ENCODE measurements at regions not wholly inside any gene's neighbourhood (a gene's known extent, or its start where the extent isn't known, plus 50 kb on each side); places are given as distances from the start of the nearest gene placed in this dataset.

GRCh38 chr7:106417273-106417902 lies 132.6 kb upstream of the NAMPT start:
- Mint-ChIP-seq H3K27ac (no peak overlapping the region), H3K36me3 (ENCODE audit: low read depth) (peaks cover 12% of the 10 kb centered on the region), H3K27me3 (peaks cover 17% of the 10 kb centered on the region), H3K4me3 (no peak overlapping the region), H3K9me3 (ENCODE audit: low read depth) (peaks cover 13% of the 10 kb centered on the region), H3K4me1 (peaks cover 47% of the 10 kb centered on the region)
- intact Hi-C loops (cut with DNase I, micrococcal nuclease) = no loop called here
- ChIA-PET CTCF (interaction anchor here (0.9 to 1.7 kb wide), 4 partner anchors 10 to 86 kb away, joined by 3 to 5 read pairs (median 4); no protein-coding TSS in a partner anchor), POLR2A (no interaction called here)
- ATAC-seq (no peak), DNase-seq (no peak)

- H3K27ac Mint-ChIP-seq = no peak overlapping the region
- H3K36me3 Mint-ChIP-seq (ENCODE audit: low read depth) = peaks cover 12% of the 10 kb centered on the region
- POLR2A ChIA-PET = no interaction called here
- intact Hi-C loops (cut with DNase I, micrococcal nuclease) = no loop called here
- H3K27me3 Mint-ChIP-seq = peaks cover 23% of the 10 kb centered on the region
- H3K4me3 Mint-ChIP-seq = no peak overlapping the region
- H3K4me1 Mint-ChIP-seq = peaks cover 38% of the 10 kb centered on the region
- no peak for ATAC-seq
- H3K9me3 Mint-ChIP-seq (ENCODE audit: low read depth) = peaks cover 13% of the 10 kb centered on the region
- CTCF ChIA-PET = interaction anchor here (1.2 to 2.2 kb wide), 4 partner anchors 14 to 108 kb away, joined by 3 to 6 read pairs (median 5); no protein-coding TSS in a partner anchor
- DNase-seq = no peak
Measured at GRCh38 chr7:106416430-106416829, 131.6 kb upstream of the NAMPT start.

GRCh38 chr7:106415433-106415832 lies 130.7 kb upstream of the NAMPT start:
- Mint-ChIP-seq H3K27me3 (peaks cover 32% of the 10 kb centered on the region), H3K36me3 (ENCODE audit: low read depth) (peaks cover 12% of the 10 kb centered on the region), H3K27ac (no peak overlapping the region), H3K9me3 (ENCODE audit: low read depth) (peaks cover 13% of the 10 kb centered on the region), H3K4me3 (no peak overlapping the region), H3K4me1 (peaks cover 32% of the 10 kb centered on the region)
- no peak for DNase-seq
- POLR2A ChIA-PET = interaction anchor here (0.7 to 1.0 kb wide), 2 partner anchors 10 to 421 kb away, joined by 3 to 4 read pairs; no protein-coding TSS in a partner anchor
- no peak for ATAC-seq
- intact Hi-C loops (cut with DNase I, micrococcal nuclease) = no loop called here
- CTCF ChIA-PET = interaction anchor here (0.6 to 2.2 kb wide), 7 partner anchors 8 to 107 kb away, joined by 3 to 6 read pairs (median 3); no protein-coding TSS in a partner anchor

DNA sequence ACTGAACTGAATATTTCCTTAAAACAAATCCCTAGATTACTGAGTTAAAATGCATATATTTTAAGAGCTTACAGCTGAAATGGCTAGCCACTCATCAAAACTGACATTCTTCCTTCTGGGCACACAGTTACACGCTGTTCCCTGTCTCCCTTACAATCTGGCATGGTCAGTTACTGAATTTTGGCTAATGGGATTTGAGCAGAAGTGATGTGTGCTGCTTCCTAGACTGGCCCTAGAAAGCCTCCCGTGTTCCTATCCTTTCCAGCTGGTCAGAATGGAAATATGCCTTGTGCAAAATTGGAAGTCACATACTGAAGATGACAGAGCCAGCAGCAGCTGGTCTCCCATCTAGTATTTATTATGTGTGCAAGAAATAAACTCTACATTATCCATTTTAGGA lies 128.7 kb upstream of the NAMPT start:
- ChIA-PET POLR2A (no interaction called here), CTCF (interaction anchor here (1.2 kb wide), 1 partner anchor 66 kb away, joined by 3 read pairs; no protein-coding TSS in a partner anchor)
- H3K4me1 Mint-ChIP-seq = peaks cover 17% of the 10 kb centered on the region
- no peak for DNase-seq
- no peak overlapping the region for H3K4me3 Mint-ChIP-seq
- H3K9me3 Mint-ChIP-seq (ENCODE audit: low read depth) = peaks cover 13% of the 10 kb centered on the region
- H3K36me3 Mint-ChIP-seq (ENCODE audit: low read depth) = peaks cover 12% of the 10 kb centered on the region
- no peak overlapping the region for H3K27ac Mint-ChIP-seq
- intact Hi-C loops (cut with DNase I, micrococcal nuclease) = no loop called here
- H3K27me3 Mint-ChIP-seq = peaks cover 36% of the 10 kb centered on the region
- no peak for ATAC-seq

DNA sequence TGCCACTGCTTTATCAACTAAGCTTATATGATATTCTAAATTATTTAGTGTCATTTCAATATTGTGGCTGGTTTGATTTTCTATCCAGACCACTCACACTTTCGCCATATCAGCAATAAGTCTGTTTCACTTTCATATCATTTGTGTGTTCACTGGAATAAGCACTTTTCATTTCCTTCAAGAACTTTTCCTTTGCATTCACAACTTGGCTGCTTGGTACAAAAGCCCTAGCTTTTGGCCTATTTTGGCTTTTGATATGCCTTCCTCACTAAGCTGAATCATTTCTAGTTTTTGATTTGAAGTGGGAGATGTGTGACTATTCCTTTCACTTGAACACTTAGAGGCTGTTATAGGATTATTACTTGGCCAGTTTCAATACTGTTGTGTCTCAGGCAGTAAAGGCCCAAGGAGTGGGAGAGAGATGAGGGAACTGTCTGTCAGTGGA lies 120.9 kb upstream of the NAMPT start:
- H3K4me3 Mint-ChIP-seq = peak overlapping the region; percentile 8
- peaks cover 35% of the 10 kb centered on the region for H3K27me3 Mint-ChIP-seq
- peaks cover 38% of the 10 kb centered on the region for H3K4me1 Mint-ChIP-seq
- DNase-seq (peak; percentile 39), ATAC-seq (peak; percentile 98)
- H3K36me3 Mint-ChIP-seq (ENCODE audit: low read depth) = peaks cover 4% of the 10 kb centered on the region
- H3K9me3 Mint-ChIP-seq (ENCODE audit: low read depth) = peaks cover 11% of the 10 kb centered on the region
- ChIA-PET CTCF (interaction anchor here (0.8 to 1.5 kb wide), 4 partner anchors 12 to 59 kb away, joined by 3 to 5 read pairs (median 3); no protein-coding TSS in a partner anchor), POLR2A (interaction anchor here (0.6 to 1.9 kb wide), 6 partner anchors 9 to 127 kb away, joined by 3 to 17 read pairs (median 4); partner anchors contain the start of gene NAMPT)
- peak overlapping the region; percentile 55 for H3K27ac Mint-ChIP-seq
- intact Hi-C loops (cut with DNase I, micrococcal nuclease) = loop anchor here (1.0 to 5.0 kb wide), 12 partner anchors 14 to 767 kb away; no protein-coding TSS in a partner anchor

DNA sequence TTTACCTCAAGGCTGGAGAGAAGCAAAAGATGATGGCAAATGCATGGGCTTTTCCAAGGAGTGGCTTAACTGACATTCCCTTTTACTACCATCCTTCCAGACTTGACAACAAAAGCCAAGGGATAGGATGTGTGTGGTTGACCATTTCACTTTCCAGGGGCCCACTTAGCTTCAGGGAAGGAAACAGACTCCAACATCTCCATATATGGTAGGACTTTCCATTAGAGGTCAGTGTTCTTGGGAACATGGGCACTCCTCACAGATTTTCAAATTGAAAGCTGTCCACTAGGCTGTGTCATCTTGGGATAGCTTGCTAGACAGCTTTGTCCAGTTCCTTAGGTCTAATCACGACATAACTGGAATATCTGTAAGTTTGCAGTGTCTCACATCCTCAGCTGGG lies 118.1 kb upstream of the NAMPT start:
- Mint-ChIP-seq H3K4me1 (peaks cover 31% of the 10 kb centered on the region), H3K27me3 (peaks cover 47% of the 10 kb centered on the region), H3K4me3 (no peak overlapping the region), H3K27ac (no peak overlapping the region), H3K36me3 (ENCODE audit: low read depth) (peaks cover 4% of the 10 kb centered on the region), H3K9me3 (ENCODE audit: low read depth) (peaks cover 11% of the 10 kb centered on the region)
- ChIA-PET CTCF (interaction anchor here (0.6 to 2.0 kb wide), 5 partner anchors 10 to 186 kb away, joined by 3 to 6 read pairs (median 4); no protein-coding TSS in a partner anchor), POLR2A (no interaction called here)
- intact Hi-C loops (cut with DNase I, micrococcal nuclease) = no loop called here
- DNase-seq = no peak
- ATAC-seq = no peak

GRCh38 chr7:106400923-106401322 lies 116.1 kb upstream of the NAMPT start:
- Mint-ChIP-seq H3K9me3 (ENCODE audit: low read depth) (peaks cover 11% of the 10 kb centered on the region), H3K27ac (no peak overlapping the region), H3K27me3 (peaks cover 62% of the 10 kb centered on the region), H3K4me1 (peaks cover 20% of the 10 kb centered on the region), H3K36me3 (ENCODE audit: low read depth) (peaks cover 4% of the 10 kb centered on the region), H3K4me3 (no peak overlapping the region)
- DNase-seq (no peak), ATAC-seq (no peak)
- CTCF ChIA-PET = interaction anchor here (0.7 to 1.6 kb wide), 4 partner anchors 11 to 224 kb away, joined by 3 to 6 read pairs (median 4); no protein-coding TSS in a partner anchor
- intact Hi-C loops (cut with DNase I, micrococcal nuclease) = no loop called here
- POLR2A ChIA-PET = no interaction called here

- ChIA-PET POLR2A (interaction anchor here (0.7 kb wide), 1 partner anchor 68 kb away, joined by 3 read pairs; no protein-coding TSS in a partner anchor), CTCF (no interaction called here)
- H3K4me1 Mint-ChIP-seq = peaks cover 3% of the 10 kb centered on the region
- DNase-seq = no peak
- ATAC-seq = no peak
- intact Hi-C loops (cut with DNase I, micrococcal nuclease) = no loop called here
- H3K27me3 Mint-ChIP-seq = peaks cover 71% of the 10 kb centered on the region
- H3K36me3 Mint-ChIP-seq (ENCODE audit: low read depth) = peaks cover under 1% of the 10 kb centered on the region
- no peak overlapping the region for H3K4me3 Mint-ChIP-seq
- H3K27ac Mint-ChIP-seq = no peak overlapping the region
- peaks cover 8% of the 10 kb centered on the region for H3K9me3 Mint-ChIP-seq (ENCODE audit: low read depth)
Measured at GRCh38 chr7:106398786-106399185, 114.0 kb upstream of the NAMPT start.

DNA sequence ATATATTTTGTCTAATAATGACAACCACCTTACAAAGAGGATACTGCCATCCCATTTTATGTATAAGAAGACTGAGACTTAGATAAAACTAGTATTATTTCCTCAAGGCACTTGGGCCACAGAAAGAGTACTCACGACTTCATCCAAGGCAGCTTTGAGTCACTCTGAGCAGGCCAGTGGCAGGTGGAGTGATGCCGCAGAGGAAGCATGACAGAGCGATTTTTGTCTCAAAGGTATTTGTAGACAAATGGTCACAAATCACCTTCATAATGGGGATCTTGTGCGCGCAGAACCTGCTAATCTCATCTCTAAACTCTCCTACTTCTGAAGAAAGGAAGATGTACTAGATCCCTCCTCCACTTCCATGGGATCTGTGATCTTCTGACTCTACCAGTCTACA lies 113.2 kb upstream of the NAMPT start:
- Mint-ChIP-seq H3K27ac (no peak overlapping the region), H3K36me3 (ENCODE audit: low read depth) (no peaks in the 10 kb centered on the region), H3K4me1 (peaks cover 3% of the 10 kb centered on the region), H3K9me3 (ENCODE audit: low read depth) (peaks cover 3% of the 10 kb centered on the region), H3K4me3 (no peak overlapping the region), H3K27me3 (peaks cover 64% of the 10 kb centered on the region)
- ChIA-PET POLR2A (no interaction called here), CTCF (no interaction called here)
- ATAC-seq (no peak), DNase-seq (no peak)
- intact Hi-C loops (cut with DNase I, micrococcal nuclease) = no loop called here

DNA sequence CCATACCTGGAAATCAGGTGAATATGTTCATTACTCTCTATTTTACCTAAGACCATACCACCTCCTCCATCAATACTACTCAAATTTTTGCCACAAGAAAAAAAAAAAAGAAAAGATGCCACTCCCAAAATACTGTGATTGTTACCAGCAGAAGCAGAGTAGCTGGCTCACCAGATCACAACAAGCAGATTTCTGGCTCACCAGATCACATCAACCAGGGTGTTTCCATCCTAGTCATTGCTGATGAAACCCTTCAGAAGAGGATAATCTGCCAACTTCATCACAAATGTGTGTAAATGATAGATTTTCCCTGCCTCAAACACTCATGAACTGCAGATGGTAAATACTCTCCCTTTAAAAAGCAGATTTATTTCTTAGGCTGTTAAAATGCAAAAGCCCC lies 109.7 kb upstream of the NAMPT start:
- Mint-ChIP-seq H3K4me3 (no peak overlapping the region), H3K9me3 (ENCODE audit: low read depth) (no peaks in the 10 kb centered on the region), H3K4me1 (peaks cover 5% of the 10 kb centered on the region), H3K27me3 (peaks cover 49% of the 10 kb centered on the region), H3K27ac (no peak overlapping the region), H3K36me3 (ENCODE audit: low read depth) (no peaks in the 10 kb centered on the region)
- CTCF ChIA-PET = no interaction called here
- POLR2A ChIA-PET = interaction anchor here (0.6 to 0.7 kb wide), 2 partner anchors 417 to 424 kb away, joined by 7 to 12 read pairs; no protein-coding TSS in a partner anchor
- DNase-seq (no peak), ATAC-seq (no peak)
- intact Hi-C loops (cut with DNase I, micrococcal nuclease) = no loop called here

GRCh38 chr7:106393564-106394251 lies 108.9 kb upstream of the NAMPT start:
- ATAC-seq = no peak
- ChIA-PET POLR2A (no interaction called here), CTCF (interaction anchor here (0.6 to 1.3 kb wide), 2 partner anchors 9 to 1409 kb away, joined by 3 read pairs; no protein-coding TSS in a partner anchor)
- Mint-ChIP-seq H3K4me1 (peaks cover 5% of the 10 kb centered on the region), H3K27ac (no peak overlapping the region), H3K9me3 (ENCODE audit: low read depth) (no peaks in the 10 kb centered on the region), H3K27me3 (peaks cover 41% of the 10 kb centered on the region), H3K36me3 (ENCODE audit: low read depth) (no peaks in the 10 kb centered on the region), H3K4me3 (no peak overlapping the region)
- intact Hi-C loops (cut with DNase I, micrococcal nuclease) = no loop called here
- DNase-seq = no peak

Measured in activated CD4-positive, alpha-beta T cell treated with anti-CD3 and anti-CD28 coated beads for 36 hours (primary cell).